ENCODE measurements at regions not wholly inside any gene's neighbourhood (a gene's known extent, or its start where the extent isn't known, plus 50 kb on each side); places are given as distances from the start of the nearest gene placed in this dataset.

DNA sequence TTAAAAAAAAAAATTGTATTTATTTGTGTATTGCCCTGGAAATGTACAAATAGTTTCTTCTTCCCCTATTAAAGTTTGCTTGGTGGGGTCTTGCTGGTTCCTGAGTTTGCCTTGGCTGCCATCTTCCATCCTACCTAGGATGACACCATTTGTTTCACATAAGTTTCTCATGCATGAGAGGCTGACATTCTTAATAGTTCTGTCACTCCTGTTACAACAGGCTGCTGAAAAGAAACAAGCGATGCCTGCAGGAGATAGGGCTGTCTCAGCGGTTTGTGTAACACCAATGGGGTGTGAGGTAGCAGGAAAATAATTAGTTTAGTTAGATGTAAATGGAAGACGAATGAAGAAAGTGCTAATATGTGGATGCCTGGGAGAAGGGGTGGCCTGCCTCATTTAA lies 1000.9 kb upstream of the RBFOX1 start:
- Histone ChIP-seq H3K9ac (ENCODE audit: low read length) (no peak overlapping the region), H4K20me1 (ENCODE audit: low read length) (no peaks in the 10 kb centered on the region), H3K4me2 (ENCODE audit: low read length) (no peak overlapping the region), H3K9me3 (ENCODE audit: low read length) (no peaks in the 10 kb centered on the region), H3K4me3 (ENCODE audit: low read length) (no peak overlapping the region), H3K27me3 (ENCODE audit: low read length) (no peaks in the 10 kb centered on the region), H2AFZ (ENCODE audit: low read length) (no peak overlapping the region), H3K4me1 (ENCODE audit: insufficient read depth, low read length) (no peaks in the 10 kb centered on the region), H3F3A (ENCODE audit: low read length, unreplicated experiment) (no peaks in the 10 kb centered on the region), H3K9me2 (replicated peaks; ENCODE audit: low read length) (no peaks in the 10 kb centered on the region), H3K36me3 (ENCODE audit: low read depth, low read length) (no peaks in the 10 kb centered on the region), H3K27ac (ENCODE audit: low read length) (no peak overlapping the region), H3K79me2 (ENCODE audit: low read length) (no peaks in the 10 kb centered on the region)
- no peak for TF ChIP-seq EZH2 (IDR thresholded peaks at IDR 0.05; ENCODE audit: low read length, unreplicated experiment)
- CTCF ChIA-PET: no interaction called here
- POLR2A ChIA-PET (ENCODE audit: unreplicated experiment): no interaction called here
- intact Hi-C loops (cut with micrococcal nuclease): no loop called here
- no TSS peak for BruUV-seq (replicated peaks)
- ATAC-seq (no peak), DNase-seq (no peak)

- no peak for ATAC-seq
- no peak for TF ChIP-seq EZH2 (IDR thresholded peaks at IDR 0.05; ENCODE audit: low read length, unreplicated experiment)
- no peak for TF ChIP-seq EZH2phosphoT487 (IDR thresholded peaks at IDR 0.05; ENCODE audit: borderline replicate concordance, low read length)
- TF ChIP-seq, protein P1, sequence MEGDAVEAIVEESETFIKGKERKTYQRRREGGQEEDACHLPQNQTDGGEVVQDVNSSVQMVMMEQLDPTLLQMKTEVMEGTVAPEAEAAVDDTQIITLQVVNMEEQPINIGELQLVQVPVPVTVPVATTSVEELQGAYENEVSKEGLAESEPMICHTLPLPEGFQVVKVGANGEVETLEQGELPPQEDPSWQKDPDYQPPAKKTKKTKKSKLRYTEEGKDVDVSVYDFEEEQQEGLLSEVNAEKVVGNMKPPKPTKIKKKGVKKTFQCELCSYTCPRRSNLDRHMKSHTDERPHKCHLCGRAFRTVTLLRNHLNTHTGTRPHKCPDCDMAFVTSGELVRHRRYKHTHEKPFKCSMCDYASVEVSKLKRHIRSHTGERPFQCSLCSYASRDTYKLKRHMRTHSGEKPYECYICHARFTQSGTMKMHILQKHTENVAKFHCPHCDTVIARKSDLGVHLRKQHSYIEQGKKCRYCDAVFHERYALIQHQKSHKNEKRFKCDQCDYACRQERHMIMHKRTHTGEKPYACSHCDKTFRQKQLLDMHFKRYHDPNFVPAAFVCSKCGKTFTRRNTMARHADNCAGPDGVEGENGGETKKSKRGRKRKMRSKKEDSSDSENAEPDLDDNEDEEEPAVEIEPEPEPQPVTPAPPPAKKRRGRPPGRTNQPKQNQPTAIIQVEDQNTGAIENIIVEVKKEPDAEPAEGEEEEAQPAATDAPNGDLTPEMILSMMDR (conservative IDR thresholded peaks at IDR 0.05; ENCODE audit: low read depth, low read length): no peak
- intact Hi-C loops (cut with micrococcal nuclease): no loop called here
- no peaks in the 10 kb centered on the region for H3K9me3 ChIP-seq (ENCODE audit: low read length)
- H2AFZ ChIP-seq (ENCODE audit: low read length): no peak overlapping the region
- H3K27me3 ChIP-seq (ENCODE audit: low read length): no peaks in the 10 kb centered on the region
- no peak for DNase-seq
- no peak overlapping the region for H3K4me3 ChIP-seq (ENCODE audit: low read length)
- no peaks in the 10 kb centered on the region for H3K79me2 ChIP-seq (ENCODE audit: low read length)
- no TSS peak for BruUV-seq (replicated peaks)
- H4K20me1 ChIP-seq (ENCODE audit: low read length): no peaks in the 10 kb centered on the region
- CTCF ChIA-PET: no interaction called here
- no peak overlapping the region for H3K4me2 ChIP-seq (ENCODE audit: low read length)
- POLR2A ChIA-PET (ENCODE audit: unreplicated experiment): no interaction called here
- H3K9me2 ChIP-seq (replicated peaks; ENCODE audit: low read length): no peaks in the 10 kb centered on the region
- no peaks in the 10 kb centered on the region for H3F3A ChIP-seq (ENCODE audit: low read length, unreplicated experiment)
- H3K36me3 ChIP-seq (ENCODE audit: low read depth, low read length): no peaks in the 10 kb centered on the region
- no peak overlapping the region for H3K9ac ChIP-seq (ENCODE audit: low read length)
- no peak overlapping the region for H3K27ac ChIP-seq (ENCODE audit: low read length)
- H3K4me1 ChIP-seq (ENCODE audit: insufficient read depth, low read length): no peaks in the 10 kb centered on the region
These were observed 1014.7 kb upstream of the RBFOX1 start for GRCh38 chr16:6317934-6318333.

DNA sequence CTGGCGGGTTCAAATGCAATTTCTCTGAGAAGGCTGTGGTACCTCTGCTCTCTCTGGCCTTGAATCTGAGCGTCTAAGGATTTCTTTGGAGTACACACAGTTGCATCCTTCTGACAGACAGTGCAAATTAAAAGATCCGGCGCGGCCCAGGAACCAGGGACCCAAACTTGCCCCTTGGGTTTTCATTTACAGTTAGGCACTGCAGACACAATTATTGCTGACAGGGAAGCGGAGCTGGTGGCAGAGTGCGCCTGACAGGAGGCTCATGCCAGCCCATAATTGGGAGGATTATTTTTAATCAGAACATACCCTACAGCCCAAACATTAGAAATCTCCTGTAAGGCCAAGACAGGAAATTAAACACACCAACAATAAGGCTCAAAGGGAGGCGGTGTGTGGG lies 1023.4 kb upstream of the RBFOX1 start:
- no peaks in the 10 kb centered on the region for H3F3A ChIP-seq (ENCODE audit: low read length, unreplicated experiment)
- H3K4me1 ChIP-seq (ENCODE audit: insufficient read depth, low read length): no peaks in the 10 kb centered on the region
- no peak overlapping the region for H3K9ac ChIP-seq (ENCODE audit: low read length)
- ChIA-PET POLR2A (ENCODE audit: unreplicated experiment) (no interaction called here), CTCF (no interaction called here)
- H2AFZ ChIP-seq (ENCODE audit: low read length): no peak overlapping the region
- no peaks in the 10 kb centered on the region for H3K9me3 ChIP-seq (ENCODE audit: low read length)
- no TSS peak for BruUV-seq (replicated peaks)
- no peak overlapping the region for H3K4me3 ChIP-seq (ENCODE audit: low read length)
- intact Hi-C loops (cut with micrococcal nuclease): no loop called here
- ATAC-seq (no peak), DNase-seq (no peak)
- no peak overlapping the region for H3K27ac ChIP-seq (ENCODE audit: low read length)
- H3K9me2 ChIP-seq (replicated peaks; ENCODE audit: low read length): no peaks in the 10 kb centered on the region
- H3K4me2 ChIP-seq (ENCODE audit: low read length): no peak overlapping the region
- no peaks in the 10 kb centered on the region for H3K79me2 ChIP-seq (ENCODE audit: low read length)
- no peak for TF ChIP-seq EZH2phosphoT487 (IDR thresholded peaks at IDR 0.05; ENCODE audit: borderline replicate concordance, low read length)
- H3K27me3 ChIP-seq (ENCODE audit: low read length): no peaks in the 10 kb centered on the region
- H4K20me1 ChIP-seq (ENCODE audit: low read length): no peaks in the 10 kb centered on the region
- H3K36me3 ChIP-seq (ENCODE audit: low read depth, low read length): no peaks in the 10 kb centered on the region

GRCh38 chr16:6308176-6308575 lies 1024.5 kb upstream of the RBFOX1 start:
- CTCF ChIA-PET: no interaction called here
- DNase-seq: no peak
- POLR2A ChIA-PET (ENCODE audit: unreplicated experiment): no interaction called here

More at GRCh38 chr16:6308176-6308575, 1024.5 kb upstream of the RBFOX1 start:
- Histone ChIP-seq H3K36me3 (ENCODE audit: low read depth, low read length) (no peaks in the 10 kb centered on the region), H3K27ac (ENCODE audit: low read length) (no peak overlapping the region), H3F3A (ENCODE audit: low read length, unreplicated experiment) (no peaks in the 10 kb centered on the region), H3K27me3 (ENCODE audit: low read length) (no peaks in the 10 kb centered on the region), H3K4me1 (ENCODE audit: insufficient read depth, low read length) (no peaks in the 10 kb centered on the region), H3K79me2 (ENCODE audit: low read length) (no peaks in the 10 kb centered on the region), H3K9me3 (ENCODE audit: low read length) (no peaks in the 10 kb centered on the region), H3K4me2 (ENCODE audit: low read length) (no peak overlapping the region), H3K4me3 (ENCODE audit: low read length) (no peak overlapping the region), H3K9ac (ENCODE audit: low read length) (no peak overlapping the region), H3K9me2 (replicated peaks; ENCODE audit: low read length) (no peaks in the 10 kb centered on the region), H4K20me1 (ENCODE audit: low read length) (no peaks in the 10 kb centered on the region), H2AFZ (ENCODE audit: low read length) (no peak overlapping the region)
- TF ChIP-seq EZH2 (IDR thresholded peaks at IDR 0.05; ENCODE audit: low read length, unreplicated experiment): no peak
- TF ChIP-seq, protein P1 (conservative IDR thresholded peaks at IDR 0.05; ENCODE audit: low read depth, low read length): no peak
- BruUV-seq (replicated peaks): no TSS peak
- intact Hi-C loops (cut with micrococcal nuclease): no loop called here
- ATAC-seq: no peak
